RWPE2 (cell line): ENCODE measurements at regions not wholly inside any gene's neighbourhood (a gene's known extent, or its start where the extent isn't known, plus 50 kb on each side); places are given as distances from the start of the nearest gene placed in this dataset.

Experiments used
- ATAC-seq: fragments of 200-7000 bp; cut with Tn5 transposase; 3 replicates; pipeline ENCODE4 v1.9.1; 2021; ENCODE audit warnings: low read depth
- DNase-seq: peaks from one replicate; pipeline ENCODE4 v3.0.0-alpha.2; 2020; ENCODE audit warnings: low spot score
- H3K27ac ChIP-seq: fragments of 450-650 bp; 2 replicates; pipeline ENCODE4 v1.5.1; 2017; ENCODE audit warnings: mild to moderate bottlenecking; ENCODE audit not compliant: poor library complexity, severe bottlenecking
- H3K27me3 ChIP-seq: fragments of 250-450 bp; sonication (Bioruptor Pico); 2 replicates; pipeline ENCODE4 v1.5.1; 2021; ENCODE audit warnings: mild to moderate bottlenecking, moderate library complexity; ENCODE audit not compliant: insufficient read depth, poor library complexity, severe bottlenecking
- H3K36me3 ChIP-seq: fragments of 250-450 bp; sonication (Bioruptor Pico); 2 replicates; pipeline ENCODE4 v1.5.1; 2020; ENCODE audit warnings: low read depth, mild to moderate bottlenecking, moderate library complexity
- H3K4me1 ChIP-seq: fragments of 250-450 bp; sonication (Bioruptor Pico); 2 replicates; pipeline ENCODE4 v1.5.1; 2021; ENCODE audit warnings: mild to moderate bottlenecking, moderate library complexity; ENCODE audit not compliant: insufficient read depth, poor library complexity, severe bottlenecking
- H3K4me3 ChIP-seq: fragments of 250-450 bp; sonication (Bioruptor Pico); 2 replicates; pipeline ENCODE4 v1.5.1; 2021; ENCODE audit warnings: mild to moderate bottlenecking, moderate library complexity; ENCODE audit not compliant: severe bottlenecking
- H3K9me3 ChIP-seq: fragments of 250-450 bp; sonication (Bioruptor Pico); 2 replicates; pipeline ENCODE4 v1.5.1; 2021; ENCODE audit warnings: mild to moderate bottlenecking, moderate library complexity; ENCODE audit not compliant: severe bottlenecking
- CTCF ChIP-seq: fragments of 450-650 bp; IDR thresholded peaks from one replicate; pipeline ENCODE4 v1.5.1; 2017; ENCODE audit warnings: mild to moderate bottlenecking, moderate library complexity; ENCODE audit not compliant: poor library complexity, severe bottlenecking

- no peak for TF ChIP-seq CTCF
- H3K4me1 ChIP-seq = no peaks in the 10 kb centered on the region
- DNase-seq = no peak
- no peaks in the 10 kb centered on the region for H3K36me3 ChIP-seq
- H3K27ac ChIP-seq = no peak overlapping the region
- no peaks in the 10 kb centered on the region for H3K27me3 ChIP-seq
- H3K4me3 ChIP-seq = no peak overlapping the region
- ATAC-seq = no peak
- no peaks in the 10 kb centered on the region for H3K9me3 ChIP-seq
Observed at GRCh38 chr15:85298366-85298765, 82.0 kb upstream of the AKAP13 start.

GRCh38 chr15:85298941-85299340, 81.5 kb upstream of the AKAP13 start:
- ATAC-seq (no peak), DNase-seq (no peak)
- no peaks in the 10 kb centered on the region for H3K4me1 ChIP-seq
- H3K27me3 ChIP-seq = no peaks in the 10 kb centered on the region
- H3K36me3 ChIP-seq = no peaks in the 10 kb centered on the region
- no peak overlapping the region for H3K27ac ChIP-seq
- no peak overlapping the region for H3K4me3 ChIP-seq
- no peak for TF ChIP-seq CTCF
- no peaks in the 10 kb centered on the region for H3K9me3 ChIP-seq

- TF ChIP-seq CTCF = no peak
- H3K36me3 ChIP-seq = no peaks in the 10 kb centered on the region
- no peaks in the 10 kb centered on the region for H3K4me1 ChIP-seq
- H3K9me3 ChIP-seq = no peaks in the 10 kb centered on the region
- H3K27ac ChIP-seq = no peak overlapping the region
- H3K27me3 ChIP-seq = no peaks in the 10 kb centered on the region
- H3K4me3 ChIP-seq = no peak overlapping the region
- DNase-seq (no peak), ATAC-seq (no peak)
Observed at GRCh38 chr15:85302271-85302670, 78.1 kb upstream of the AKAP13 start.

GRCh38 chr15:85305050-85305449, 75.4 kb upstream of the AKAP13 start:
- no peaks in the 10 kb centered on the region for H3K27me3 ChIP-seq
- H3K4me3 ChIP-seq = no peak overlapping the region
- H3K4me1 ChIP-seq = no peaks in the 10 kb centered on the region
- no peak for ATAC-seq
- no peaks in the 10 kb centered on the region for H3K36me3 ChIP-seq
- no peak for TF ChIP-seq CTCF
- no peak overlapping the region for H3K27ac ChIP-seq
- DNase-seq = no peak
- no peaks in the 10 kb centered on the region for H3K9me3 ChIP-seq

GRCh38 chr15:85306946-85307686, 73.3 kb upstream of the AKAP13 start:
- Histone ChIP-seq H3K9me3 (no peaks in the 10 kb centered on the region), H3K4me3 (no peak overlapping the region), H3K27me3 (peaks cover 4% of the 10 kb centered on the region), H3K27ac (no peak overlapping the region), H3K36me3 (no peaks in the 10 kb centered on the region), H3K4me1 (no peaks in the 10 kb centered on the region)
- TF ChIP-seq CTCF = no peak
- DNase-seq (no peak), ATAC-seq (no peak)
